Fibroblast of lung (primary cell): ENCODE measurements at regions not wholly inside any gene's neighbourhood (a gene's known extent, or its start where the extent isn't known, plus 50 kb on each side); places are given as distances from the start of the nearest gene placed in this dataset.

Experiments used
- EZH2 ChIP-seq: IDR thresholded peaks from 2 replicates; pipeline ENCODE4 v1.5.1; 2012; ENCODE audit warnings: low read length, control low read depth, mild to moderate bottlenecking; ENCODE audit errors: missing control alignments
- TF ChIP-seq, protein P1 (sequence below), 2 donors: IDR thresholded peaks in 1 of 2; conservative IDR thresholded peaks in 1 of 2; 1 replicate in 1 of 2; 2 replicates in 1 of 2; pipeline ENCODE4 v1.5.1; 2011 to 2012; ENCODE audit warnings: low read length in 2 of 2, control low read depth in 1 of 2, inconsistent platforms in 1 of 2, low read depth in 1 of 2, mild to moderate bottlenecking in 1 of 2

DNA sequence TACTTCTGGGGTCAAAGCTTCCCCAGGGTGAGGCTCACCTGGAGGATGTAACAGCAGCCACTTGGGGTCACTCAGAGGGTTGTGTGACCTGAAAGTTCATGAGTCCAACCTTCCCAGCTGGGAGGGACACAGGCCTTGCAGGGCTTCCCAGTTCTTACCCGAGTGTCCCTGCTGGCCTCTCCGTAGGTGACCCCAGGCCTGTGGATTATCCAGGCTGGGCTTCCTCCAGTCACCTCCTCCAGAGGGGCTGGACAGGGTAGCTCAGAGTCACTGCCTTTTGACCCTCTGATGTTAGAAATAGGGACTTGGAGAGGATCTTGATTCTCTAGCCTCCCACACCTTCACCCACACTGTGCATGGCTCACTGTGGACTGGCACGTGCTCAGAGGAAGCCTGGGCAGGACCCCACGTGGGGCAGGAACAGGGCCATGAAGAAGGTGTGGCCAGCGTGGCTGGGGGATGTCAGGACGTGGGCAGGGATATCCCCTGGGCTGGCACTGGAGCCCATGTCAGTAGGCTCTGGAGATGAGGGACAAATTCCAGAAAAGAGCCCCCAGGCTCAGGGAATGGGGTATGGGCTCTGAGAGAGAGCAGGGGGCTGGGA is 131.8 kb downstream of the ACTL8 start:
- TF ChIP-seq EZH2, result no peak
- TF ChIP-seq, protein P1, sequence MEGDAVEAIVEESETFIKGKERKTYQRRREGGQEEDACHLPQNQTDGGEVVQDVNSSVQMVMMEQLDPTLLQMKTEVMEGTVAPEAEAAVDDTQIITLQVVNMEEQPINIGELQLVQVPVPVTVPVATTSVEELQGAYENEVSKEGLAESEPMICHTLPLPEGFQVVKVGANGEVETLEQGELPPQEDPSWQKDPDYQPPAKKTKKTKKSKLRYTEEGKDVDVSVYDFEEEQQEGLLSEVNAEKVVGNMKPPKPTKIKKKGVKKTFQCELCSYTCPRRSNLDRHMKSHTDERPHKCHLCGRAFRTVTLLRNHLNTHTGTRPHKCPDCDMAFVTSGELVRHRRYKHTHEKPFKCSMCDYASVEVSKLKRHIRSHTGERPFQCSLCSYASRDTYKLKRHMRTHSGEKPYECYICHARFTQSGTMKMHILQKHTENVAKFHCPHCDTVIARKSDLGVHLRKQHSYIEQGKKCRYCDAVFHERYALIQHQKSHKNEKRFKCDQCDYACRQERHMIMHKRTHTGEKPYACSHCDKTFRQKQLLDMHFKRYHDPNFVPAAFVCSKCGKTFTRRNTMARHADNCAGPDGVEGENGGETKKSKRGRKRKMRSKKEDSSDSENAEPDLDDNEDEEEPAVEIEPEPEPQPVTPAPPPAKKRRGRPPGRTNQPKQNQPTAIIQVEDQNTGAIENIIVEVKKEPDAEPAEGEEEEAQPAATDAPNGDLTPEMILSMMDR (conservative IDR thresholded peaks at IDR 0.05 in 1 of 2, IDR thresholded peaks at IDR 0.05 in 1 of 2; ENCODE audit: low read depth in 1 of 2, low read length in 2 of 2), result no peak
